Activated naive CD4-positive, alpha-beta T cell treated with anti-CD3 and anti-CD28 coated beads, Interleukin-2, amount 50 U/mL, for 24 hours (primary cell): ENCODE measurements at regions not wholly inside any gene's neighbourhood (a gene's known extent, or its start where the extent isn't known, plus 50 kb on each side); places are given as distances from the start of the nearest gene placed in this dataset.
"Not testable (repeated sequence)": the region's sequence is repeated elsewhere in the genome, so short reads cannot be mapped to it uniquely, and the experiment has no call there.

Source experiments
- H3K27ac Mint-ChIP-seq: one replicate; pipeline ENCODE4 v1.8.0; 2021; ENCODE audit warnings: mild to moderate bottlenecking, mixed read lengths
- H3K27me3 Mint-ChIP-seq: one replicate; pipeline ENCODE4 v1.8.0; 2021; ENCODE audit warnings: mixed read lengths
- H3K36me3 Mint-ChIP-seq: one replicate; pipeline ENCODE4 v1.8.0; 2021; ENCODE audit warnings: mixed read lengths
- H3K4me1 Mint-ChIP-seq: one replicate; pipeline ENCODE4 v1.8.0; 2021; ENCODE audit warnings: mixed read lengths
- H3K4me3 Mint-ChIP-seq: one replicate; pipeline ENCODE4 v1.8.0; 2021; ENCODE audit warnings: mild to moderate bottlenecking, mixed read lengths
- H3K9me3 Mint-ChIP-seq: one replicate; pipeline ENCODE4 v1.8.0; 2021; ENCODE audit warnings: mixed read lengths

DNA sequence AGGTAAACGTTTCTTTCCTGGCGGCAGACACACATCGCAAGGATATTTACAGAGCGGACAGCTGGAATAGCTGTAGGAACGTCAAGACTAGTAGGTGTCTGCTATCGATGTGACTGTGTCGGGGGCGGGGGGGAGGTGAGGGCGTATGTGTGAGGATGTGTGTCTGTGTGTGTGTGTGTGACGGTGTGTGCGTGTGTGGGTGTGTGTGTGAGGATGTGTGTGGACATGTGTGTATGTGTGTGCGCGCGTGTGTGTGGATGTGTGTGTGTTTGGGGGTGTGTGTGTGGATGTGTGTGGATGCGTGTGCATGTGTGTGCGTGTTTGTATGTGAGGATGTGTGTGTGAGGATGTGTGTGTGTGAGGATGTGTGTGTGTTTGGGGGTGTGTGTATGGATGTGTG, 55.4 kb downstream of the PNMA6F start:
- not testable (repeated sequence) for H3K9me3 Mint-ChIP-seq, H3K4me3 Mint-ChIP-seq, H3K27ac Mint-ChIP-seq, H3K4me1 Mint-ChIP-seq, H3K36me3 Mint-ChIP-seq, H3K27me3 Mint-ChIP-seq

DNA sequence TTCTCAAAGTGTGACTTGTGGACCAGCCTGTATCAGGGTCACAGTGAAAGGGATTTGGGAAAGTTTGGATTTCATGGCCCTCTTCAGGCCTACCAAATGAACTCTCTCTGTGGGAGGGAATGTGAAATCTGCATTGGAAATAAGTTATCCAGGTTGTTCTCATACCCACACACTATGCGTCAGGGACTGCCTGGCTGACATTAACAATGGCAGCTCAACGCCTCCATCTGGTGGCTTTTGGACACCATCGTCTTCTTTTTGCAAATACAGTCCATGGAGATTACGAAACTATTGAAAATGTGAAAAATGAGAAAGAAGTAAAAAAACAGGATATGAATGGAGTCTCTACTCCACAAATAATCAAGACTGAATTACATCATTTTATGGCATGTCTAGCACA, 61.1 kb downstream of the PNMA6F start:
- H3K9me3 Mint-ChIP-seq, H3K27ac Mint-ChIP-seq, H3K4me1 Mint-ChIP-seq, H3K4me3 Mint-ChIP-seq, H3K27me3 Mint-ChIP-seq, H3K36me3 Mint-ChIP-seq: not testable (repeated sequence)

DNA sequence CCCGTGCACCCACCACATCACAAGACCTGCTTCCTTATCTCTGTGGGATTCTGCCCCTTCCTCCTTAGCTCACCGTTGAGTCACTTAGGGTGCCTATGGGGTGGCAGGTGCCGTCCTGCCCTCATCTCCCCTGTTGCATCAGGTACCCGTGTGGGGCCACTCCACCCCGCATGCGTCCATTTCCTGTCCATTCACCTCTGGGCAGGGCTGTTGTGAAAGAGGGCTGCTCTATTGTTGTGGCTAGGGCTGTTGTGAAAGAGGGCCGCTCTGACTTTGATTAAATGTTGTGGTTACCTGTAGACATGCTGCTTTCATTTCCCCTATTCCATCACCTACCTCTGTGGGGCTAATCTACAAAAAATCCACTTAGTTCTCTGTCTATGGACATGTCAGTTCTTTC, 68.3 kb downstream of the PNMA6F start:
- H3K27ac Mint-ChIP-seq, H3K27me3 Mint-ChIP-seq, H3K4me1 Mint-ChIP-seq, H3K4me3 Mint-ChIP-seq, H3K36me3 Mint-ChIP-seq, H3K9me3 Mint-ChIP-seq: not testable (repeated sequence)

DNA sequence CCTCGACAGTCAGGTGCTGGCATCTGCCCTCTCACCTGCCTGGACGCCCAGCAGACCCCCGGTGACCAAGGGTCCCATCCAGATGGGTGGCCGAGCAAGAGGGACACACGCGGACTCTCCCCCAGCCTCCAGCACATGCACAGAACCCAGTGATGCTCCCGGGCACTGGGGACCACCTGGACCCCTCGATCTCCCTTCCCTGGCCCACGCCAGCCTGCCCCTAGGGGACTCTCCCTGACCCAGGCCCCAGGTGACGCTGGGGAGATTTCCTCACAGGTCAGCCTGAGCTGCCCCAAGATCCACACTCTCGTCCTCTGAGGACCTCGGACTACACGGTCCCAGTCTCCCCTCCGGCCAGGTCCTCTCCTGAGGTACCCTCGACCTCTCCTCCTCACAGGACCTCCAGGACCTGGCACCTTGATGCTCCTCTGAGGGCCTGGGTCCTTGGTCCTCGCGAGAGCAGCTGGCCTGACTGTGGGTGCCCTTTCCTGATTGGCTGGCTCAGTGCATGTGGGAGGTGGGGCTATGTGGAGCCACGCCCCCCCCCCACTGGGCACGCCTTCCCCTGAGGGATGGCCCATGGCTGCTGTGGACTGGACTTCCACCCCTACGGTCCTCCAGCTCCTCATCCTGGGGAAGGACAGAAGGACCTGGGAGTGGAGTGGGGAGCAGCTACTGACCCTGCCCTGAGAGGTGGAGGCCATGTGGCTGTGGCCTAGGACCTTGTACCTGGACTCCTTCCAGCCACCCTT, 69.0 kb downstream of the PNMA6F start:
- H3K4me1 Mint-ChIP-seq, H3K36me3 Mint-ChIP-seq, H3K9me3 Mint-ChIP-seq, H3K4me3 Mint-ChIP-seq, H3K27ac Mint-ChIP-seq, H3K27me3 Mint-ChIP-seq: not testable (repeated sequence)

DNA sequence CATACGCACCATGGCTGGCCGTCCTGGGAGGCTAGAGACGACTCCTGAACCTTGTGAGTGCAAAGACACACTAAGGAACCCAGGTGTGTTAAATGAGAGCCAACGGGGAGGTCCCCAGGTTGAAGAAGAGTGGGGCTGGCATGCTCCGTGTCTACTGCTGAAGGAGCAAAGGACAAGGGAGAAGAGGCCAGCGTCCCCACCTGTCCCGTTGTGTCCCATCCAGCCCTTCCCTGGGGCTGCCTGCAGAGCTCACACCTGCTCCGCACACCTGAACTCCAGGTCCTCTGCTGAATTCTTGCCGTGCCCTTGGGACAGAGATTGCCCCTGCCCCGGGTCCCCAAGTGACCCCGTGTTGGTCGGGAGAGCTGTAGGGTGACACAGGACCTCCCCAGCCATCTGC, 69.6 kb downstream of the PNMA6F start:
- not testable (repeated sequence) for H3K4me3 Mint-ChIP-seq, H3K27me3 Mint-ChIP-seq, H3K27ac Mint-ChIP-seq, H3K4me1 Mint-ChIP-seq, H3K9me3 Mint-ChIP-seq, H3K36me3 Mint-ChIP-seq

DNA sequence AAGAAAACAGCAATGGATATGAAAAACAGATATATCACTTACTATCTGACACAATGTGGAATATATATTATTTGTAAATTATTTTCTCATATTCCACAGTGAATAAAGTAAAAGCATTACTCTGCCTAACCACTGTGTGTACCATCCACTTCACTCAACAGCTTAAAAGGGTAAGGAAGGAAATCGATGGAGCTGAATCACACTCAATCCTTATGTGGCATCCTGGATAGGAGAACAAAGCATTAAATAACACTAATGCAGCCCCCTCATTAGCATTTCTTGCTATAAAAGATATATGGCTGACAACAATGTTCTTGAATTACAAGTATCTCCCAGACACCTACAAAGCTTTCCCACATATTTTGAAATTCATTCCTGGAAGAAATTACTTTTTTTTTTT, 70.8 kb downstream of the PNMA6F start:
- H3K9me3 Mint-ChIP-seq, H3K36me3 Mint-ChIP-seq: not testable (repeated sequence)

DNA sequence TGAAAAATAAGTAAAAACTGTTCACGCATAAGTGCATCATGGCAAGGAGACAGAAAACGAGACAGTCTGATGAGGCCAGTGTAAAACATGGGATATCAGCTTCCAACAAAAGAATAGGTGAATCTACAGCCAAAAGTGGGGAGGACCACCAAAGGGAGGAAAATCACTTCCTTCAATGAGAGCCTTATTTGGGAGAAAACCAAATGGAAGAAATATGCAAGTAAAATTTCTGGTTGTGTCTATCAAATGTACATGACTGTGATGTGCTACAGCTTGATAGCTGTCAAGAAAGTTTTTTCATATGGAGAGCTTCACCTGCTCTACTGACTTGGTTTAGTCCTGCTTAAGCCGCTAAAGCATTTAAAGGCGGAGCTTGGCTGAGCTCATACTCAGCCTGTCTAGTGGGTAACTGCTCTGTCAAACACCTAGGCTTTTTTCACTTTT, 66.2 kb downstream of the MAGEA1 start:
- Mint-ChIP-seq H3K4me1 (no peaks in the 10 kb centered on the region), H3K9me3 (no peaks in the 10 kb centered on the region)

More for the DNA sequence above, 70.8 kb downstream of the PNMA6F start:
- H3K27ac Mint-ChIP-seq, H3K27me3 Mint-ChIP-seq, H3K4me3 Mint-ChIP-seq, H3K4me1 Mint-ChIP-seq: not testable (repeated sequence)

DNA sequence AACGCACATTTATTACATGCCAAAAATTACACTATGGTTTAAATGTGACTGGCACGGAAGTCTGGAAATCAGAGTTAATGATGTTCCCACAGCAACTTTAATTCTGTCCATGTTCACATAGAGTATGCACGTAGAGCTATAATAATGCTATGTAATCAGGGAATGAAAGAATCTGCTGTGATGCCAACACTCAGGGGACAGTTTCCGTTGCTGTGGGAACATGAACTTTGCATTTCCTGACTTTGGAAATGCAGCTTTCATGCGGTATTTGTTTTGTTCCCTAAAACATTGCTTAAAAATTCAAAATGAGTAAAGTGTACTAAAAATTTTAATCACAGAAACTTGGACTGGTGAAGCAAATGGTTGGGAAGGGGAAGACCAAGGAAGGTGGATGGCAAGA, 65.7 kb downstream of the MAGEA1 start:
- Mint-ChIP-seq H3K4me3 (no peak overlapping the region), H3K36me3 (no peaks in the 10 kb centered on the region), H3K27ac (no peak overlapping the region), H3K4me1 (no peaks in the 10 kb centered on the region), H3K9me3 (no peaks in the 10 kb centered on the region), H3K27me3 (no peaks in the 10 kb centered on the region)

More for the DNA sequence above, 66.2 kb downstream of the MAGEA1 start:
- Mint-ChIP-seq H3K4me3 (no peak overlapping the region), H3K27ac (no peak overlapping the region), H3K27me3 (no peaks in the 10 kb centered on the region), H3K36me3 (no peaks in the 10 kb centered on the region)

DNA sequence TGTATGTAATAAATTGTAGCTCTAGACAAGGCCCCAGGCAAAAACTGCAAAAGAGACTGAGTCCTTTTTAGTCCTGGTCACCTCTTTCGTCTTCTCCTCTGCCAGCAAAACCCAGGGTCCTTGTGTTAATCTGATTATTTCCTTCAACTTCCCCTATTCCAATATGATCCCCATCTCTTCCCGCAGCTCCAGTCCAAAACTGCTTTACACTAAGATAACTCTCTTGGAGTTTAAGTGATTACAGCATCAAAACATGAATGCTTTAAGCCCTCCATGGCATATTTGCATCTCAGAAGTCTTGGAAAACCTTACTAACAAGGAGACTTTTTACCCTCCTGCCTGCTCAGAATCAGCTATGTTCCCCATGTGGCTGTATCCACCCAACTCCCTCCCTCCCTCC, 59.3 kb downstream of the MAGEA1 start:
- H3K36me3 Mint-ChIP-seq, result no peaks in the 10 kb centered on the region
- no peak overlapping the region for H3K4me3 Mint-ChIP-seq
- H3K27me3 Mint-ChIP-seq, result no peaks in the 10 kb centered on the region
- H3K4me1 Mint-ChIP-seq, result no peaks in the 10 kb centered on the region
- H3K9me3 Mint-ChIP-seq, result no peaks in the 10 kb centered on the region
- peak overlapping the region; percentile 1 for H3K27ac Mint-ChIP-seq
